Transverse colon (tissue), 4 donors: ENCODE measurements at regions not wholly inside any gene's neighbourhood (a gene's known extent, or its start where the extent isn't known, plus 50 kb on each side); places are given as distances from the start of the nearest gene placed in this dataset.

Experiments used
- DNase-seq: peaks from one replicate; pipeline ENCODE4 v3.0.0-alpha.2; 2019
- H3K27ac ChIP-seq, 4 donors: fragments of 200-600 bp; sonication (generic); 2 replicates each; pipeline ENCODE4 v1.5.1; 2016 to 2018; ENCODE audit warnings: inconsistent platforms in 4 of 4
- H3K27me3 ChIP-seq: fragments of 200-600 bp; sonication (generic); 2 replicates; pipeline ENCODE4 v1.5.1; 2017; ENCODE audit warnings: inconsistent platforms
- H3K36me3 ChIP-seq, 4 donors: fragments of 200-600 bp; sonication (generic); 2 replicates each; pipeline ENCODE4 v1.5.1; 2017 to 2019; ENCODE audit warnings: inconsistent platforms in 4 of 4
- H3K4me1 ChIP-seq, 4 donors: fragments of 200-600 bp; sonication (generic); 2 replicates each; pipeline ENCODE4 v1.5.1; 2017 to 2020; ENCODE audit warnings: inconsistent platforms in 4 of 4
- H3K4me3 ChIP-seq, 4 donors: fragments of 200-600 bp; sonication (generic); 1 replicate in 1 of 4; 2 replicates in 3 of 4; pipeline versions ENCODE4 v1.5.1 to v1.6.1; 2017 to 2019; ENCODE audit warnings: inconsistent platforms in 4 of 4
- H3K9me3 ChIP-seq, 2 donors: fragments of 200-600 bp; sonication (generic); 2 replicates each; pipeline ENCODE4 v1.5.1; 2017 to 2019; ENCODE audit warnings: inconsistent platforms in 2 of 2
- CTCF ChIP-seq, 5 experiments: fragments of 200-600 bp in 3 of 5; fragments of 450-650 bp in 2 of 5; sonication (generic) in 3 of 5; IDR thresholded peaks; 1 replicate in 2 of 5; 2 replicates in 3 of 5; pipeline ENCODE4 v1.5.1; 2016 to 2017; ENCODE audit warnings: antibody characterized with exemption in 5 of 5, inconsistent platforms in 3 of 5, mild to moderate bottlenecking in 2 of 5, moderate library complexity in 1 of 5
- EP300 ChIP-seq: sonication (generic); formaldehyde crosslinking; IDR thresholded peaks from one replicate; pipeline ENCODE4 v1.6.1; 2017; ENCODE audit warnings: antibody characterized with exemption, low read depth
- POLR2A ChIP-seq: fragments of 450-650 bp; IDR thresholded peaks from one replicate; pipeline ENCODE4 v1.6.1; 2016; ENCODE audit warnings: antibody characterized with exemption, mild to moderate bottlenecking, moderate library complexity
- POLR2AphosphoS5 ChIP-seq, 3 donors: sonication (generic); formaldehyde crosslinking; IDR thresholded peaks; one replicate each; pipeline ENCODE4 v1.6.1; 2016; ENCODE audit warnings: antibody characterized with exemption in 3 of 3
- WGBS, 2 donors: methylation state at CpG; one replicate each; pipeline ENCODE4 v1.1.5; 2018; ENCODE audit warnings: low coverage in 1 of 2; 5-methylcytosine and 5-hydroxymethylcytosine counted together
- in situ Hi-C, 4 donors: fragments of 200-750 bp; cut with MboI; loops; one replicate each; pipeline versions ENCODE4 v1.15.0 to v1.15.1; 2017; ENCODE audit warnings: low sequenced_read_pairs in 3 of 4, low pct_ligation_motif_present in 1 of 4, low pct_unique_long_range_greater_than_20kb in 1 of 4
- intact Hi-C: fragments of 100-400 bp; cut with DNase I; formaldehyde crosslinking; loops from one replicate; pipeline ENCODE4 v1.15.1; 2023; ENCODE audit warnings: low total_unique reads

- Histone ChIP-seq H3K4me3 (no peak overlapping the region), H3K27ac (no peak overlapping the region), H3K9me3 (no peaks in the 10 kb centered on the region), H3K4me1 (no peaks in the 10 kb centered on the region), H3K27me3 (no peaks in the 10 kb centered on the region), H3K36me3 (no peaks in the 10 kb centered on the region)
- in situ Hi-C loops (no loop called here), intact Hi-C loops (no loop called here)
- no peak for DNase-seq
- TF ChIP-seq POLR2A (no peak), CTCF (IDR thresholded peaks at IDR 0.05) (no peak), POLR2AphosphoS5 (IDR thresholded peaks at IDR 0.05) (no peak), EP300 (no peak)
- 78 to 100% methylated on average over 1 to 15 of the region's 16 CpGs for WGBS, 2 donors
These were observed 119.4 kb upstream of the IQSEC1 start for GRCh38 chr3:13192471-13193213.

GRCh38 chr3:13191016-13191415 is 117.8 kb upstream of the IQSEC1 start:
- Histone ChIP-seq H3K4me3 (no peak overlapping the region), H3K36me3 (no peaks in the 10 kb centered on the region), H3K27me3 (no peaks in the 10 kb centered on the region), H3K9me3 (no peaks in the 10 kb centered on the region), H3K27ac (no peak overlapping the region), H3K4me1 (no peaks in the 10 kb centered on the region)
- 82 to 92% methylated on average over 2 to 12 of the region's 12 CpGs for WGBS, 2 donors
- DNase-seq: no peak
- intact Hi-C loops (no loop called here), in situ Hi-C loops (no loop called here)
- TF ChIP-seq POLR2A (no peak), POLR2AphosphoS5 (IDR thresholded peaks at IDR 0.05) (no peak), CTCF (IDR thresholded peaks at IDR 0.05) (no peak), EP300 (no peak)

GRCh38 chr3:13190378-13190765 is 117.1 kb upstream of the IQSEC1 start:
- no peak overlapping the region for H3K27ac ChIP-seq
- H3K4me1 ChIP-seq: no peaks in the 10 kb centered on the region
- no peaks in the 10 kb centered on the region for H3K9me3 ChIP-seq
- intact Hi-C loops (no loop called here), in situ Hi-C loops (no loop called here)
- no peaks in the 10 kb centered on the region for H3K27me3 ChIP-seq
- WGBS, 2 donors: 80 to 96% methylated on average over 2 of the region's 2 CpGs
- no peak for TF ChIP-seq CTCF (IDR thresholded peaks at IDR 0.05)
- TF ChIP-seq POLR2AphosphoS5 (IDR thresholded peaks at IDR 0.05): no peak
- no peak for TF ChIP-seq POLR2A
- TF ChIP-seq EP300: no peak
- no peaks in the 10 kb centered on the region for H3K36me3 ChIP-seq
- no peak overlapping the region for H3K4me3 ChIP-seq
- DNase-seq: no peak

- no peaks in the 10 kb centered on the region for H3K27me3 ChIP-seq
- TF ChIP-seq EP300 (no peak), POLR2A (no peak), POLR2AphosphoS5 (IDR thresholded peaks at IDR 0.05) (no peak)
- whole genome bisulfite sequencing, 2 donors: 71 to 79% methylated on average over 6 to 11 of the region's 11 CpGs
- H3K27ac ChIP-seq: no peak overlapping the region
- no peaks in the 10 kb centered on the region for H3K4me1 ChIP-seq
- no peaks in the 10 kb centered on the region for H3K36me3 ChIP-seq
- intact Hi-C loops (no loop called here), in situ Hi-C loops (no loop called here)
- DNase-seq: no peak
- no peaks in the 10 kb centered on the region for H3K9me3 ChIP-seq
- no peak overlapping the region for H3K4me3 ChIP-seq
These were observed 116.6 kb upstream of the IQSEC1 start for GRCh38 chr3:13189639-13190377.
